ENCODE measurements at regions not wholly inside any gene's neighbourhood (a gene's known extent, or its start where the extent isn't known, plus 50 kb on each side); places are given as distances from the start of the nearest gene placed in this dataset.

- FAIRE-seq = no peak
- Histone ChIP-seq H3K4me3 (ENCODE audit: low read depth, low read length) (no peak overlapping the region), H3K36me3 (ENCODE audit: control insufficient read depth, insufficient read depth, low read length) (no peaks in the 10 kb centered on the region), H3K27me3 (ENCODE audit: control insufficient read depth, insufficient read depth, low read length) (no peaks in the 10 kb centered on the region)
- peak; percentile 54 for DNase-seq (ENCODE audit: low read depth)
- no peak for TF ChIP-seq CTCF (IDR thresholded peaks at IDR 0.05; ENCODE audit: insufficient read depth, low read length, severe bottlenecking)
Measured at GRCh38 chr11:21625982-21626381, 566.9 kb upstream of the ANO5 start.

- H3K36me3 ChIP-seq (ENCODE audit: control insufficient read depth, insufficient read depth, low read length) = no peaks in the 10 kb centered on the region
- no peaks in the 10 kb centered on the region for H3K27me3 ChIP-seq (ENCODE audit: control insufficient read depth, insufficient read depth, low read length)
- FAIRE-seq = no peak
- no peak overlapping the region for H3K4me3 ChIP-seq (ENCODE audit: low read depth, low read length)
- TF ChIP-seq CTCF (IDR thresholded peaks at IDR 0.05; ENCODE audit: insufficient read depth, low read length, severe bottlenecking) = no peak
- DNase-seq (ENCODE audit: low read depth) = no peak
Measured at GRCh38 chr11:21628641-21629040, 564.2 kb upstream of the ANO5 start.

GRCh38 chr11:21630934-21631478, 561.9 kb upstream of the ANO5 start:
- FAIRE-seq = no peak
- no peak for DNase-seq (ENCODE audit: low read depth)
- Histone ChIP-seq H3K4me3 (ENCODE audit: low read depth, low read length) (no peak overlapping the region), H3K27me3 (ENCODE audit: control insufficient read depth, insufficient read depth, low read length) (no peaks in the 10 kb centered on the region), H3K36me3 (ENCODE audit: control insufficient read depth, insufficient read depth, low read length) (no peaks in the 10 kb centered on the region)
- TF ChIP-seq CTCF (IDR thresholded peaks at IDR 0.05; ENCODE audit: insufficient read depth, low read length, severe bottlenecking) = no peak

GRCh38 chr11:21631991-21632390, 560.9 kb upstream of the ANO5 start:
- no peak for FAIRE-seq

GRCh38 chr11:21634491-21634890, 558.4 kb upstream of the ANO5 start:
- H3K36me3 ChIP-seq (ENCODE audit: control insufficient read depth, insufficient read depth, low read length) = no peaks in the 10 kb centered on the region
- H3K27me3 ChIP-seq (ENCODE audit: control insufficient read depth, insufficient read depth, low read length) = no peaks in the 10 kb centered on the region
- DNase-seq (ENCODE audit: low read depth) (no peak), FAIRE-seq (no peak)
- no peak overlapping the region for H3K4me3 ChIP-seq (ENCODE audit: low read depth, low read length)
- no peak for TF ChIP-seq CTCF (IDR thresholded peaks at IDR 0.05; ENCODE audit: insufficient read depth, low read length, severe bottlenecking)

More at GRCh38 chr11:21631991-21632390, 560.9 kb upstream of the ANO5 start:
- DNase-seq (ENCODE audit: low read depth) = no peak
- Histone ChIP-seq H3K36me3 (ENCODE audit: control insufficient read depth, insufficient read depth, low read length) (no peaks in the 10 kb centered on the region), H3K4me3 (ENCODE audit: low read depth, low read length) (no peak overlapping the region), H3K27me3 (ENCODE audit: control insufficient read depth, insufficient read depth, low read length) (no peaks in the 10 kb centered on the region)
- no peak for TF ChIP-seq CTCF (IDR thresholded peaks at IDR 0.05; ENCODE audit: insufficient read depth, low read length, severe bottlenecking)

GRCh38 chr11:21634956-21635355, 557.9 kb upstream of the ANO5 start:
- H3K4me3 ChIP-seq (ENCODE audit: low read depth, low read length) = no peak overlapping the region
- TF ChIP-seq CTCF (IDR thresholded peaks at IDR 0.05; ENCODE audit: insufficient read depth, low read length, severe bottlenecking) = no peak
- H3K36me3 ChIP-seq (ENCODE audit: control insufficient read depth, insufficient read depth, low read length) = no peaks in the 10 kb centered on the region
- no peak for DNase-seq (ENCODE audit: low read depth)
- no peak for FAIRE-seq
- H3K27me3 ChIP-seq (ENCODE audit: control insufficient read depth, insufficient read depth, low read length) = no peaks in the 10 kb centered on the region
